T-cell (primary cell): ENCODE measurements at regions not wholly inside any gene's neighbourhood (a gene's known extent, or its start where the extent isn't known, plus 50 kb on each side); places are given as distances from the start of the nearest gene placed in this dataset.

Experiments used
- ATAC-seq, 4 experiments: fragments of 200-7000 bp in 3 of 4; fragments of 150-1000 bp in 1 of 4; cut with Tn5 transposase; replicated peaks in 1 of 4; 1 replicate in 3 of 4; 2 replicates in 1 of 4; pipeline ENCODE4 v1.10.0; 2021; ENCODE audit warnings: moderate library complexity in 3 of 4, mild to moderate bottlenecking in 2 of 4, moderate number of reproducible peaks in 1 of 4
- CTCF ChIA-PET, 2 donors: fragments of 300-600 bp; sonication (Branson Sonifier 250); formaldehyde crosslinking; loops; one replicate each; lab custom pipeline; 2022; ENCODE audit warnings: antibody characterized with exemption in 2 of 2; lab: Charles Lee
- POLR2A ChIA-PET, 2 donors: fragments of 300-600 bp; sonication (Branson Sonifier 250); formaldehyde crosslinking; loops; one replicate each; lab custom pipeline; 2022; ENCODE audit warnings: antibody characterized with exemption in 2 of 2; lab: Charles Lee
- DNase-seq, 35 experiments: peaks; one replicate each; pipeline versions ENCODE4 v3.0.0 to v3.0.0-alpha.2; 2013 to 2023
- H3K27ac ChIP-seq: one replicate; pipeline ENCODE4 v1.5.1; 2013; ENCODE audit warnings: low read length
- H3K27me3 ChIP-seq, 2 experiments: replicated peaks in 1 of 2; 1 replicate in 1 of 2; 2 replicates in 1 of 2; pipeline versions ENCODE4 v1.6.1 to v1.7.0; 2013; ENCODE audit warnings: low read length in 1 of 2, mixed read lengths in 1 of 2; ENCODE audit not compliant: control insufficient read depth in 2 of 2, insufficient read depth in 2 of 2; ENCODE audit errors: extremely low read depth in 1 of 2
- H3K36me3 ChIP-seq, 2 donors: 1 replicate in 1 of 2; 2 replicates in 1 of 2; pipeline versions ENCODE4 v1.6.1 to v1.7.0; 2013; ENCODE audit warnings: low read length in 1 of 2; ENCODE audit not compliant: control insufficient read depth in 2 of 2, insufficient read depth in 1 of 2; ENCODE audit errors: extremely low read depth in 1 of 2
- H3K4me1 ChIP-seq, 2 experiments: 1 replicate in 1 of 2; 2 replicates in 1 of 2; pipeline versions ENCODE4 v1.6.1 to v1.7.0; 2013; ENCODE audit warnings: low read length in 2 of 2, mixed read lengths in 1 of 2; ENCODE audit not compliant: insufficient read depth in 2 of 2, control insufficient read depth in 1 of 2; ENCODE audit errors: extremely low read depth in 1 of 2
- H3K4me3 ChIP-seq, 2 donors: 1 replicate in 1 of 2; 2 replicates in 1 of 2; pipeline versions ENCODE4 v1.5.1 to v1.7.0; 2013; ENCODE audit warnings: mild to moderate bottlenecking in 2 of 2, low read length in 1 of 2, moderate library complexity in 1 of 2; ENCODE audit not compliant: control insufficient read depth in 1 of 2; ENCODE audit errors: extremely low read depth in 1 of 2
- H3K9me3 ChIP-seq: 2 replicates; pipeline ENCODE4 v1.7.0; 2013
- H3K27ac Mint-ChIP-seq, 2 donors: one replicate each; pipeline ENCODE4 v1.8.0; 2020 to 2021; ENCODE audit warnings: mild to moderate bottlenecking in 2 of 2, mixed read lengths in 2 of 2
- H3K27me3 Mint-ChIP-seq, 2 donors: one replicate each; pipeline ENCODE4 v1.8.0; 2021 to 2022; ENCODE audit warnings: mixed read lengths in 2 of 2
- H3K36me3 Mint-ChIP-seq: one replicate; pipeline ENCODE4 v1.8.0; 2021; ENCODE audit warnings: mixed read lengths
- H3K4me1 Mint-ChIP-seq, 3 donors: one replicate each; pipeline ENCODE4 v1.8.0; 2020 to 2022; ENCODE audit warnings: mixed read lengths in 3 of 3, mild to moderate bottlenecking in 1 of 3
- H3K4me3 Mint-ChIP-seq, 3 donors: one replicate each; pipeline ENCODE4 v1.8.0; 2020 to 2022; ENCODE audit warnings: mild to moderate bottlenecking in 3 of 3, mixed read lengths in 3 of 3, moderate library complexity in 3 of 3
- H3K9me3 Mint-ChIP-seq, 3 donors: one replicate each; pipeline ENCODE4 v1.8.0; 2020 to 2022; ENCODE audit warnings: mixed read lengths in 3 of 3
- WGBS: methylation state at CpG from one replicate; pipeline ENCODE4 v1.1.5; 2013; ENCODE audit warnings: missing lambda C conversion rate; ENCODE audit not compliant: insufficient coverage; 5-methylcytosine and 5-hydroxymethylcytosine counted together

GRCh38 chr1:207240325-207241101, 81.0 kb upstream of the CD55 start:
- ChIA-PET CTCF (no interaction called here), POLR2A (no interaction called here)
- DNase-seq (no peak), ATAC-seq (no peak)
- peaks cover 0 to 4% of the 10 kb centered on the region in 2 experiments for H3K27me3 ChIP-seq
- Mint-ChIP-seq H3K9me3 (no peaks in the 10 kb centered on the region), H3K4me1 (peaks cover 7 to 8% (median 7%) of the 10 kb centered on the region in 3 donors), H3K27me3 (no peaks in the 10 kb centered on the region), H3K4me3 (no peak overlapping the region), H3K36me3 (no peaks in the 10 kb centered on the region), H3K27ac (no peak overlapping the region)
- no peaks in the 10 kb centered on the region for H3K4me1 ChIP-seq
- no peak overlapping the region for H3K27ac ChIP-seq
- no CpG with 5 or more reads among the region's 5 CpGs for WGBS
- H3K9me3 ChIP-seq, result no peaks in the 10 kb centered on the region
- no peak overlapping the region for H3K4me3 ChIP-seq
- H3K36me3 ChIP-seq, result no peaks in the 10 kb centered on the region

- CTCF ChIA-PET, result no interaction called here
- 82% methylated on average over 3 of the region's 5 CpGs for WGBS
- H3K4me1 ChIP-seq, result no peaks in the 10 kb centered on the region
- no peak overlapping the region for H3K4me3 ChIP-seq
- Mint-ChIP-seq H3K36me3 (no peaks in the 10 kb centered on the region), H3K9me3 (no peaks in the 10 kb centered on the region), H3K4me3 (no peak overlapping the region), H3K27me3 (no peaks in the 10 kb centered on the region), H3K4me1 (peaks cover 8 to 10% (median 8%) of the 10 kb centered on the region in 3 donors), H3K27ac (no peak overlapping the region)
- no peak for DNase-seq
- POLR2A ChIA-PET, result no interaction called here
- H3K27me3 ChIP-seq, result no peaks in the 10 kb centered on the region
- no peak overlapping the region for H3K27ac ChIP-seq
- no peaks in the 10 kb centered on the region for H3K9me3 ChIP-seq
- no peak for ATAC-seq
- no peaks in the 10 kb centered on the region for H3K36me3 ChIP-seq
Observed at GRCh38 chr1:207241164-207241934, 80.1 kb upstream of the CD55 start.

DNA sequence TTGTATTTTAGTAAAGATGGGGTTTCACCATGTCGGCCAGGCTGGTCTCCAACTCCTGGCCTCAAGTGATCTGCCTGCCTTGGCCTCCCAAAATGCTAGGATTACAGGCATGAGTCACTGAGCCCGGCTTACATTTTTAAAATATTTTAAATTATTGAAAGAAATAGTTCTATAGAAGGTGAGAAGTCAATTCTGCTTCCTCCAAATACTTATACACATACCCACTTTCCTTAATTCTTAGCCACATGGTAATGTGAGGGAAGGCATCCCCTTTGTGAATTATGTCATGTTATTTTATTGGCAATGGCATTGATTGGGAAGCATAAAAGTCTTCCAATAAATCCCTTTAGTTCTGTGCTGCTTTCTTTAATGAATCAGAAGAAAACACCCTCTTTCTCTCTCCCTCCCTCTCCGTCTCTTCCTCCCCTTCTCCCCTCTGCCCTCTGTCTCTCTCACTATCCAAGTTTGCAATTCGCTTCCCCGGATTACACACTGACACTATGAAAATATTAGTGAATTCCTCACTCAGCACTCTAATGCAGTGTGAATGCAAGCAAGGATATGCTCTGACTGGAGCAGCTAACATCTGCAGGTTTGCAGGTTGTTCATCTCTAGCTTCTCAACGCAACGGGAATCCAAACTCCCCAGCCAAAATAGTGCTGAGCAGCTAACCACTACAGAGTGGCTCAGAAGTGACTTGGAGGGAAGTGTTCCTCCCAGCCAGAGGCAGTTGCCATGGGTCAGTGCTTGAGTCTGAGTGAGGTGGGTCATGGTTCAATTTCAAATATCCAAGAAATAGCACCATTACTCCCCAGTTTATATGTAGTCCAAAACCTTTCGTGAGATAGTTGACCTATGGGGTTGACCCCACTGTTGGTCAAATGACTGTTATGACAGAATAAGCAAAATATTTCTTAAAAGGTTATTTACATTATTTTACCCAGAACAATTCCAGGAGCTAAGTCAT, 77.8 kb upstream of the CD55 start:
- ChIA-PET POLR2A (no interaction called here), CTCF (no interaction called here)
- Mint-ChIP-seq H3K4me3 (no peak overlapping the region), H3K27ac (no peak overlapping the region), H3K4me1 (peaks cover 10 to 17% (median 12%) of the 10 kb centered on the region in 3 donors), H3K36me3 (no peaks in the 10 kb centered on the region), H3K27me3 (peaks cover 0 to 1% of the 10 kb centered on the region in 2 donors), H3K9me3 (no peaks in the 10 kb centered on the region)
- Histone ChIP-seq H3K9me3 (no peaks in the 10 kb centered on the region), H3K36me3 (no peaks in the 10 kb centered on the region), H3K27me3 (no peaks in the 10 kb centered on the region), H3K27ac (no peak overlapping the region), H3K4me1 (no peaks in the 10 kb centered on the region), H3K4me3 (no peak overlapping the region)
- 90% methylated on average over 4 of the region's 8 CpGs for WGBS
- no peak for ATAC-seq
- no peak for DNase-seq

DNA sequence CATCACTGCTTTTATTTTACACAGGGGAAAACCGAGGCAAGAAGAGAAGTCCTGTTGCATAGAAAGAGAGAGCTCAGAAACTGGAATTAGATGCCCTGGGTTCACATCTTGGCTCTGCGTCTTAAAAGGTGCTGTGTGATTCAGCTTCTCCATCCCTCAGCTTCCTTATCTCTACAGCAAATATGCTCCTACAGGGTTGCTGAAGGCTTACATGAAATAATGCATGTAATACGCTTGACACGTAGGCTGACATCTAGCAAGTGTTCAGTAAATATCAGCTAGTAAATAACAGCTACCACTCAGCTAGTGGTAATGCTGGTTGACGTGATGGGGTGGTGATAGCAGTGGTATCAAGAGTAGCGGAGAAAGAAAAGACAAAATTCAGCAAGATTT, 77.1 kb upstream of the CD55 start:
- ATAC-seq (no peak), DNase-seq (no peak)
- no peak overlapping the region for H3K27ac Mint-ChIP-seq
- no peaks in the 10 kb centered on the region for H3K27me3 ChIP-seq
- no peak overlapping the region for H3K4me3 ChIP-seq
- ChIA-PET CTCF (no interaction called here), POLR2A (no interaction called here)
- no peaks in the 10 kb centered on the region for H3K4me1 ChIP-seq
- H3K4me3 Mint-ChIP-seq, result no peak overlapping the region
- peaks cover 10 to 17% (median 12%) of the 10 kb centered on the region in 3 donors for H3K4me1 Mint-ChIP-seq
- H3K9me3 ChIP-seq, result no peaks in the 10 kb centered on the region
- no peaks in the 10 kb centered on the region for H3K9me3 Mint-ChIP-seq
- no peak overlapping the region for H3K27ac ChIP-seq
- H3K36me3 ChIP-seq, result no peaks in the 10 kb centered on the region
- no peaks in the 10 kb centered on the region for H3K36me3 Mint-ChIP-seq
- WGBS, result 57% methylated on average over 1 of the region's 6 CpGs
- H3K27me3 Mint-ChIP-seq, result peaks cover 0 to 2% of the 10 kb centered on the region in 2 donors

- ATAC-seq (no peak), DNase-seq (no peak)
- 0% methylated on average over 1 of the region's 2 CpGs for WGBS
- H3K36me3 Mint-ChIP-seq, result no peaks in the 10 kb centered on the region
- no peaks in the 10 kb centered on the region for H3K4me1 ChIP-seq
- no peak overlapping the region for H3K27ac ChIP-seq
- H3K36me3 ChIP-seq, result no peaks in the 10 kb centered on the region
- H3K27me3 ChIP-seq, result no peaks in the 10 kb centered on the region
- H3K4me3 Mint-ChIP-seq, result no peak overlapping the region
- no peak overlapping the region for H3K4me3 ChIP-seq
- H3K27ac Mint-ChIP-seq, result no peak overlapping the region
- peaks cover 0 to 2% of the 10 kb centered on the region in 2 donors for H3K27me3 Mint-ChIP-seq
- no peaks in the 10 kb centered on the region for H3K9me3 Mint-ChIP-seq
- ChIA-PET CTCF (no interaction called here), POLR2A (no interaction called here)
- no peaks in the 10 kb centered on the region for H3K9me3 ChIP-seq
- peaks cover 10 to 18% (median 12%) of the 10 kb centered on the region in 3 donors for H3K4me1 Mint-ChIP-seq
Observed at GRCh38 chr1:207245124-207245523, 76.4 kb upstream of the CD55 start.
